Activated T-cell treated with anti-CD3 and anti-CD28 coated beads, Interleukin-2, amount 50 U/mL, for 72 hours (primary cell): ENCODE measurements at regions not wholly inside any gene's neighbourhood (a gene's known extent, or its start where the extent isn't known, plus 50 kb on each side); places are given as distances from the start of the nearest gene placed in this dataset.
"Not testable (repeated sequence)": the region's sequence is repeated elsewhere in the genome, so short reads cannot be mapped to it uniquely, and the experiment has no call there.

Source experiments
- ATAC-seq, 2 donors: fragments of 150-1000 bp; cut with Tn5 transposase; replicated peaks in 1 of 2; 2 replicates each; pipeline ENCODE4 v1.10.0; 2021; ENCODE audit warnings: moderate library complexity in 2 of 2, mild to moderate bottlenecking in 1 of 2
- DNase-seq, 2 donors: peaks; one replicate each; pipeline ENCODE4 v3.0.0; 2021 to 2022; ENCODE audit warnings: mixed read lengths in 1 of 2
- H3K27ac Mint-ChIP-seq: one replicate; pipeline ENCODE4 v1.8.0; 2022; ENCODE audit warnings: mild to moderate bottlenecking, moderate library complexity, mixed read lengths
- H3K27me3 Mint-ChIP-seq: one replicate; pipeline ENCODE4 v1.8.0; 2022; ENCODE audit warnings: low read depth, mixed read lengths
- H3K36me3 Mint-ChIP-seq, 2 donors: one replicate each; pipeline ENCODE4 v1.8.0; 2022; ENCODE audit warnings: mixed read lengths in 2 of 2, mild to moderate bottlenecking in 1 of 2; ENCODE audit not compliant: insufficient read depth in 2 of 2
- H3K4me1 Mint-ChIP-seq: one replicate; pipeline ENCODE4 v1.8.0; 2022; ENCODE audit warnings: low read depth, mixed read lengths
- H3K4me3 Mint-ChIP-seq, 2 donors: one replicate each; pipeline ENCODE4 v1.8.0; 2022; ENCODE audit warnings: mild to moderate bottlenecking in 2 of 2, mixed read lengths in 2 of 2, moderate library complexity in 2 of 2
- H3K9me3 Mint-ChIP-seq, 2 donors: one replicate each; pipeline ENCODE4 v1.8.0; 2022; ENCODE audit warnings: mixed read lengths in 2 of 2

- Mint-ChIP-seq H3K4me1 (no peaks in the 10 kb centered on the region), H3K4me3 (no peak overlapping the region), H3K27me3 (no peaks in the 10 kb centered on the region), H3K9me3 (peaks cover 0 to 1% of the 10 kb centered on the region in 2 donors), H3K36me3 (no peaks in the 10 kb centered on the region), H3K27ac (no peak overlapping the region)
- ATAC-seq: peak in 1 of 2 donors; percentile 80
- DNase-seq: no peak
These were observed 94.4 kb downstream of the SH3GLB1 start for GRCh38 chr1:86798608-86799291.

GRCh38 chr1:86803641-86804040 lies 99.3 kb downstream of the SH3GLB1 start:
- ATAC-seq, H3K4me3 Mint-ChIP-seq: not testable (repeated sequence)

GRCh38 chr1:86805898-86806519 lies 101.6 kb downstream of the SH3GLB1 start:
- not testable (repeated sequence) for H3K4me3 Mint-ChIP-seq, H3K36me3 Mint-ChIP-seq, H3K27me3 Mint-ChIP-seq, H3K27ac Mint-ChIP-seq, H3K4me1 Mint-ChIP-seq, H3K9me3 Mint-ChIP-seq, DNase-seq, ATAC-seq

More at GRCh38 chr1:86803641-86804040, 99.3 kb downstream of the SH3GLB1 start:
- not testable (repeated sequence) for H3K36me3 Mint-ChIP-seq, H3K9me3 Mint-ChIP-seq, H3K27me3 Mint-ChIP-seq, DNase-seq, H3K27ac Mint-ChIP-seq, H3K4me1 Mint-ChIP-seq

GRCh38 chr1:86811142-86811924 lies 102.6 kb downstream of the SELENOF start:
- no peaks in the 10 kb centered on the region for H3K9me3 Mint-ChIP-seq
- H3K27me3 Mint-ChIP-seq: peaks cover 6% of the 10 kb centered on the region
- no peaks in the 10 kb centered on the region for H3K36me3 Mint-ChIP-seq
- DNase-seq (no peak), ATAC-seq (no peak)
- H3K27ac Mint-ChIP-seq: no peak overlapping the region
- no peak overlapping the region for H3K4me3 Mint-ChIP-seq
- no peaks in the 10 kb centered on the region for H3K4me1 Mint-ChIP-seq

GRCh38 chr1:86812286-86812685 lies 101.6 kb downstream of the SELENOF start:
- DNase-seq: no peak
- Mint-ChIP-seq H3K4me3 (no peak overlapping the region), H3K9me3 (no peaks in the 10 kb centered on the region), H3K27me3 (peaks cover 6% of the 10 kb centered on the region), H3K27ac (no peak overlapping the region), H3K36me3 (no peaks in the 10 kb centered on the region), H3K4me1 (no peaks in the 10 kb centered on the region)
- no peak for ATAC-seq
